HEK293 (cell line): ENCODE measurements at regions not wholly inside any gene's neighbourhood (a gene's known extent, or its start where the extent isn't known, plus 50 kb on each side); places are given as distances from the start of the nearest gene placed in this dataset.

ENCODE experiments used
- CTCF ChIA-PET: fragments of 350-600 bp; formaldehyde crosslinking; extraction: SDS; loops from one replicate; lab custom pipeline; 2021; ENCODE audit warnings: antibody characterized with exemption; lab: Yijun Ruan, JAX
- POLR2A ChIA-PET: fragments of 300-600 bp; formaldehyde crosslinking; extraction: SDS; loops from one replicate; lab custom pipeline; 2020; ENCODE audit warnings: antibody characterized with exemption, inconsistent platforms; lab: Yijun Ruan, JAX
- H3K27ac ChIP-seq: fragments of 200-500 bp; sonication (Bioruptor generic); 2 replicates; pipeline ENCODE4 v1.5.1; 2014; ENCODE audit warnings: low read depth, low read length, control low read depth, inconsistent platforms; ENCODE audit errors: extremely low read depth
- H3K36me3 ChIP-seq, 2 experiments: fragments of 200-500 bp in 1 of 2; sonication (Bioruptor generic) in 1 of 2; 1 replicate in 1 of 2; 2 replicates in 1 of 2; pipeline ENCODE4 v1.5.1; 2014 to 2017; ENCODE audit warnings: inconsistent platforms in 2 of 2, low read length in 2 of 2; ENCODE audit not compliant: control insufficient read depth in 2 of 2, insufficient read depth in 1 of 2
- H3K4me1 ChIP-seq: fragments of 200-500 bp; sonication (Bioruptor generic); 2 replicates; pipeline ENCODE4 v1.5.1; 2014; ENCODE audit warnings: mild to moderate bottlenecking, low read length, inconsistent platforms; ENCODE audit not compliant: control insufficient read depth, insufficient read depth
- H3K4me3 ChIP-seq: 2 replicates; pipeline ENCODE4 v1.5.1; 2011; ENCODE audit warnings: low read depth, mild to moderate bottlenecking, control low read depth, low read length, moderate library complexity
- H3K9me3 ChIP-seq: fragments of 200-500 bp; sonication (Bioruptor generic); 2 replicates; pipeline ENCODE4 v1.5.1; 2014; ENCODE audit warnings: low read depth, low read length, inconsistent platforms; ENCODE audit not compliant: control insufficient read depth, insufficient read depth
- ELK4 ChIP-seq: IDR thresholded peaks from 2 replicates; pipeline ENCODE4 v1.6.1; 2011; ENCODE audit warnings: mild to moderate bottlenecking, low read depth, low read length, borderline replicate concordance
- HOXC10 ChIP-seq: sonication (generic); formaldehyde crosslinking; IDR thresholded peaks from 2 replicates; pipeline ENCODE4 v1.8.1; 2023; ENCODE audit warnings: mild to moderate bottlenecking, missing genetic modification reagents
- KLF9 ChIP-seq: fragments of 450-650 bp; formaldehyde crosslinking; IDR thresholded peaks from 2 replicates; pipeline ENCODE4 v1.5.1; 2016; ENCODE audit warnings: missing biosample characterization, missing genetic modification characterization, low read depth
- OSR2 ChIP-seq: fragments of 450-650 bp; formaldehyde crosslinking; IDR thresholded peaks from 2 replicates; pipeline ENCODE4 v1.5.1; 2016; ENCODE audit warnings: missing biosample characterization, missing genetic modification characterization
- OVOL3 ChIP-seq: fragments of 450-650 bp; formaldehyde crosslinking; IDR thresholded peaks from 2 replicates; pipeline ENCODE4 v1.5.1; 2016; ENCODE audit warnings: missing biosample characterization, missing genetic modification characterization
- SETDB1 ChIP-seq: IDR thresholded peaks from one replicate; pipeline ENCODE4 v1.6.1; 2017; ENCODE audit warnings: mild to moderate bottlenecking, low read length, moderate library complexity, mixed read lengths; ENCODE audit not compliant: insufficient read length
- SP2 ChIP-seq: fragments of 450-650 bp; formaldehyde crosslinking; IDR thresholded peaks from 2 replicates; pipeline ENCODE4 v1.5.1; 2016; ENCODE audit warnings: missing biosample characterization, missing genetic modification characterization
- TSHZ1 ChIP-seq: fragments of 450-650 bp; formaldehyde crosslinking; IDR thresholded peaks from 2 replicates; pipeline ENCODE4 v1.5.1; 2016; ENCODE audit warnings: missing biosample characterization, missing genetic modification characterization, borderline replicate concordance
- WT1 ChIP-seq: fragments of 450-650 bp; formaldehyde crosslinking; IDR thresholded peaks from 2 replicates; pipeline ENCODE4 v1.5.1; 2016; ENCODE audit warnings: missing biosample characterization, missing genetic modification characterization
- YY2 ChIP-seq: fragments of 450-650 bp; formaldehyde crosslinking; IDR thresholded peaks from 2 replicates; pipeline ENCODE4 v1.5.1; 2016; ENCODE audit warnings: missing biosample characterization, missing genetic modification characterization
- ZEB2 ChIP-seq: fragments of 450-650 bp; formaldehyde crosslinking; IDR thresholded peaks from 2 replicates; pipeline ENCODE4 v1.5.1; 2016; ENCODE audit warnings: missing biosample characterization, missing genetic modification characterization
- ZNF114 ChIP-seq: fragments of 450-650 bp; formaldehyde crosslinking; IDR thresholded peaks from 2 replicates; pipeline ENCODE4 v1.5.0; 2017; ENCODE audit warnings: missing biosample characterization, missing genetic modification characterization
- ZNF274 ChIP-seq, 2 experiments: fragments of 200-500 bp in 1 of 2; fragments of 450-650 bp in 1 of 2; sonication (Bioruptor generic) in 1 of 2; formaldehyde crosslinking in 1 of 2; IDR thresholded peaks; 2 replicates each; pipeline versions ENCODE4 v1.5.1 to v1.6.1; 2014 to 2016; ENCODE audit warnings: borderline replicate concordance in 1 of 2, inconsistent platforms in 1 of 2, low read length in 1 of 2, missing biosample characterization in 1 of 2, missing genetic modification characterization in 1 of 2
- ZNF350 ChIP-seq: fragments of 450-650 bp; formaldehyde crosslinking; IDR thresholded peaks from 2 replicates; pipeline ENCODE4 v1.5.0; 2017; ENCODE audit warnings: missing biosample characterization, mild to moderate bottlenecking, missing genetic modification characterization
- ZNF416 ChIP-seq: fragments of 450-650 bp; formaldehyde crosslinking; IDR thresholded peaks from 2 replicates; pipeline ENCODE4 v1.5.1; 2016; ENCODE audit warnings: missing biosample characterization, missing genetic modification characterization
- ZNF530 ChIP-seq: fragments of 450-650 bp; formaldehyde crosslinking; IDR thresholded peaks from 2 replicates; pipeline ENCODE4 v1.5.1; 2016; ENCODE audit warnings: low read depth, missing biosample characterization, missing genetic modification characterization
- ZNF621 ChIP-seq: fragments of 450-650 bp; formaldehyde crosslinking; IDR thresholded peaks from 2 replicates; pipeline ENCODE4 v1.5.1; 2017; ENCODE audit warnings: missing biosample characterization, missing genetic modification characterization
- ZNF623 ChIP-seq: fragments of 450-650 bp; formaldehyde crosslinking; IDR thresholded peaks from 2 replicates; pipeline ENCODE4 v1.5.1; 2016; ENCODE audit warnings: missing biosample characterization, missing genetic modification characterization
- ZNF701 ChIP-seq: fragments of 450-650 bp; formaldehyde crosslinking; IDR thresholded peaks from 2 replicates; pipeline ENCODE4 v1.5.1; 2016; ENCODE audit warnings: missing biosample characterization, missing genetic modification characterization
- ZNF830 ChIP-seq: fragments of 450-650 bp; IDR thresholded peaks from 2 replicates; pipeline ENCODE4 v1.5.0; 2018; ENCODE audit warnings: missing biosample characterization, missing genetic modification characterization, low read depth, mild to moderate bottlenecking, moderate library complexity
- ZNF837 ChIP-seq: fragments of 450-650 bp; formaldehyde crosslinking; IDR thresholded peaks from 2 replicates; pipeline ENCODE4 v1.5.1; 2016; ENCODE audit warnings: missing biosample characterization, missing genetic modification characterization
- ZSCAN16 ChIP-seq: fragments of 450-650 bp; formaldehyde crosslinking; IDR thresholded peaks from 2 replicates; pipeline ENCODE4 v1.5.1; 2016; ENCODE audit warnings: missing biosample characterization, missing genetic modification characterization
- ZSCAN30 ChIP-seq: fragments of 450-650 bp; IDR thresholded peaks from 2 replicates; pipeline ENCODE4 v1.5.1; 2018; ENCODE audit warnings: missing biosample characterization, mild to moderate bottlenecking, missing genetic modification characterization, moderate library complexity
- ZSCAN4 ChIP-seq: fragments of 450-650 bp; formaldehyde crosslinking; IDR thresholded peaks from 2 replicates; pipeline ENCODE4 v1.5.1; 2017; ENCODE audit warnings: missing biosample characterization, missing genetic modification characterization
- TF ChIP-seq, protein P1 (sequence below): fragments of 450-650 bp; formaldehyde crosslinking; IDR thresholded peaks from 2 replicates; pipeline ENCODE4 v1.5.1; 2016; ENCODE audit warnings: missing biosample characterization, missing genetic modification characterization
- TF ChIP-seq, protein P2 (sequence below): fragments of 450-650 bp; formaldehyde crosslinking; IDR thresholded peaks from 2 replicates; pipeline ENCODE4 v1.5.1; 2016; ENCODE audit warnings: missing biosample characterization, missing genetic modification characterization, borderline replicate concordance

- Histone ChIP-seq H3K36me3 (no peaks in the 10 kb centered on the region), H3K4me1 (no peaks in the 10 kb centered on the region), H3K9me3 (no peaks in the 10 kb centered on the region), H3K27ac (no peak overlapping the region), H3K4me3 (no peak overlapping the region)
- ChIA-PET CTCF (interaction anchor here (0.7 kb wide), 1 partner anchor 10 kb away, joined by 3 read pairs; no protein-coding TSS in a partner anchor), POLR2A (interaction anchor here (0.6 kb wide), 1 partner anchor 544 kb away, joined by 7 read pairs; no protein-coding TSS in a partner anchor)
- TF ChIP-seq SP2 = no peak
- TF ChIP-seq, protein P1, sequence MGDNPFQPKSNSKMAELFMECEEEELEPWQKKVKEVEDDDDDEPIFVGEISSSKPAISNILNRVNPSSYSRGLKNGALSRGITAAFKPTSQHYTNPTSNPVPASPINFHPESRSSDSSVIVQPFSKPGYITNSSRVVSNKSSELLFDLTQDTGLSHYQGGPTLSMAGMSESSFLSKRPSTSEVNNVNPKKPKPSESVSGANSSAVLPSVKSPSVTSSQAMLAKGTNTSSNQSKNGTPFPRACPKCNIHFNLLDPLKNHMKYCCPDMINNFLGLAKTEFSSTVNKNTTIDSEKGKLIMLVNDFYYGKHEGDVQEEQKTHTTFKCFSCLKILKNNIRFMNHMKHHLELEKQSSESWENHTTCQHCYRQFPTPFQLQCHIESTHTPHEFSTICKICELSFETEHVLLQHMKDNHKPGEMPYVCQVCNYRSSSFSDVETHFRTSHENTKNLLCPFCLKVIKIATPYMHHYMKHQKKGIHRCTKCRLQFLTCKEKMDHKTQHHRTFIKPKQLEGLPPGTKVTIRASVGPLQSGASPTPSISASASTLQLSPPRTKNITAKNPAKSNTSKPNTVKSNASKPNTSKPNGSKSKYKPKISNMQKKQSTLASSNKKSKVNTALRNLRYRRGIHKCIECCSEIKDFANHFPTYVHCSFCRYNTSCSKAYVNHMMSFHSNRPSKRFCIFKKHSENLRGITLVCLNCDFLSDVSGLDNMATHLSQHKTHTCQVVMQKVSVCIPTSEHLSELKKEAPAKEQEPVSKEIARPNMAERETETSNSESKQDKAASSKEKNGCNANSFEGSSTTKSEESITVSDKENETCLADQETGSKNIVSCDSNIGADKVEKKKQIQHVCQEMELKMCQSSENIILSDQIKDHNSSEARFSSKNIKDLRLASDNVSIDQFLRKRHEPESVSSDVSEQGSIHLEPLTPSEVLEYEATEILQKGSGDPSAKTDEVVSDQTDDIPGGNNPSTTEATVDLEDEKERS = no peak
- no peak for TF ChIP-seq WT1 (tag by site-specific recombination)
- no peak for TF ChIP-seq ZNF350 (tag by site-specific recombination)
- TF ChIP-seq ZNF416 (tag by site-specific recombination) = no peak
- TF ChIP-seq TSHZ1 (tag by site-specific recombination) = no peak
- no peak for TF ChIP-seq ZNF274 (IDR thresholded peaks at IDR 0.05; ENCODE audit: low read length)
- no peak for TF ChIP-seq ZNF274 (tag by site-specific recombination; IDR thresholded peaks at IDR 0.05; ENCODE audit: borderline replicate concordance)
- no peak for TF ChIP-seq OSR2 (tag by site-specific recombination)
- no peak for TF ChIP-seq ZNF837 (tag by site-specific recombination)
- TF ChIP-seq ZNF530 (tag by site-specific recombination) = no peak
- TF ChIP-seq YY2 (tag by site-specific recombination) = no peak
- no peak for TF ChIP-seq ZSCAN30 (tag by site-specific recombination)
- no peak for TF ChIP-seq OVOL3 (tag by site-specific recombination)
- no peak for TF ChIP-seq ZSCAN4 (tag by site-specific recombination)
- TF ChIP-seq KLF9 (tag by site-specific recombination) = no peak
- no peak for TF ChIP-seq SETDB1
Measured at GRCh38 chr13:30564489-30564888, 53.2 kb upstream of the USPL1 start.

GRCh38 chr13:30565658-30566057 lies 52.1 kb upstream of the USPL1 start:
- ChIA-PET POLR2A (no interaction called here), CTCF (no interaction called here)
- no peaks in the 10 kb centered on the region for H3K4me1 ChIP-seq
- no peaks in the 10 kb centered on the region for H3K9me3 ChIP-seq
- no peak overlapping the region for H3K4me3 ChIP-seq
- no peaks in the 10 kb centered on the region for H3K36me3 ChIP-seq
- H3K27ac ChIP-seq = no peak overlapping the region
- TF ChIP-seq ZEB2 (tag by site-specific recombination) (no peak), WT1 (tag by site-specific recombination) (no peak), ELK4 (no peak), ZNF701 (tag by site-specific recombination) (no peak), YY2 (tag by site-specific recombination) (no peak), ZSCAN16 (tag by site-specific recombination) (no peak), HOXC10 (no peak), ZNF623 (tag by site-specific recombination) (no peak), ZNF830 (tag by site-specific recombination) (no peak), ZNF621 (tag by site-specific recombination) (no peak), ZNF114 (tag by site-specific recombination) (no peak)
- TF ChIP-seq, protein P2, sequence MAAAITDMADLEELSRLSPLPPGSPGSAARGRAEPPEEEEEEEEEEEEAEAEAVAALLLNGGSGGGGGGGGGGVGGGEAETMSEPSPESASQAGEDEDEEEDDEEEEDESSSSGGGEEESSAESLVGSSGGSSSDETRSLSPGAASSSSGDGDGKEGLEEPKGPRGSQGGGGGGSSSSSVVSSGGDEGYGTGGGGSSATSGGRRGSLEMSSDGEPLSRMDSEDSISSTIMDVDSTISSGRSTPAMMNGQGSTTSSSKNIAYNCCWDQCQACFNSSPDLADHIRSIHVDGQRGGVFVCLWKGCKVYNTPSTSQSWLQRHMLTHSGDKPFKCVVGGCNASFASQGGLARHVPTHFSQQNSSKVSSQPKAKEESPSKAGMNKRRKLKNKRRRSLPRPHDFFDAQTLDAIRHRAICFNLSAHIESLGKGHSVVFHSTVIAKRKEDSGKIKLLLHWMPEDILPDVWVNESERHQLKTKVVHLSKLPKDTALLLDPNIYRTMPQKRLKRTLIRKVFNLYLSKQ (tag by site-specific recombination) = no peak
